ENCODE measurements at regions not wholly inside any gene's neighbourhood (a gene's known extent, or its start where the extent isn't known, plus 50 kb on each side); places are given as distances from the start of the nearest gene placed in this dataset.

DNA sequence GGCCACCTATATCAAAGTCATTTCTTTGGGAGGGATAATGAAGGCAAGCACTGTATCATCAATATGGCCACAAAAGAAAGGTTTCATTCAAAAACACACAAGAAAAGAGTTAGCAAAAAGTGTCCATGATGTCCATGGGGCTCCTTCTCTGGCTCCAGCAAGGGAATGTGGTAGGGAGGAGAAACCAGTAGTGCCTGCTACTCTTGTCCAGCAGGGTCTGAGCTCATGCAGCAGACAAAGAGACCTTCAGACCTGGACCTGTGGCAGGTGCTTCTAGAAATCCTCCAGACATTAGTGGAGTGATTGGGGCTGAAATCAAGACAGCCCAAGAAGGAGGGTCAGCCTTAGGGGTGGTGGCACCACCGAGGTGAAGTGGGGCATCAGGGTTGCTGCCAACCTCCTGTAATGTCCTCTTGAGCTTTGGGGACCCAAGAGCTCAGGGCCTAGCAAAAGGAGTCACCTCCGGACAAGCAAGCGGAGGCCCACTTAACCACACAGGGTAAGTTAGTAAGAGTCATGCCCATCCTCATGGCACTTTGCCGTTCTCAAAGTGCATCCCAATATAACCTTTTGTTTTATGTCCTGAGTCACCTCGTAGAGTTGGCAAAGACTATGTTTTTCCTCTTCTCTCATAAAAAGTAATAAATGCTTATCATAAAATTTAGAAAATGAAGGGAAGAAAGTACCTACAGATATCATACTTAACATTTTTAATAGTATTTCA, 112.6 kb upstream of the YPEL5 start:
- no peak for TF ChIP-seq POLR2AphosphoS5 (IDR thresholded peaks at IDR 0.05; ENCODE audit: insufficient read depth in 1 of 2, low read depth in 1 of 2)
- TF ChIP-seq, protein P1, sequence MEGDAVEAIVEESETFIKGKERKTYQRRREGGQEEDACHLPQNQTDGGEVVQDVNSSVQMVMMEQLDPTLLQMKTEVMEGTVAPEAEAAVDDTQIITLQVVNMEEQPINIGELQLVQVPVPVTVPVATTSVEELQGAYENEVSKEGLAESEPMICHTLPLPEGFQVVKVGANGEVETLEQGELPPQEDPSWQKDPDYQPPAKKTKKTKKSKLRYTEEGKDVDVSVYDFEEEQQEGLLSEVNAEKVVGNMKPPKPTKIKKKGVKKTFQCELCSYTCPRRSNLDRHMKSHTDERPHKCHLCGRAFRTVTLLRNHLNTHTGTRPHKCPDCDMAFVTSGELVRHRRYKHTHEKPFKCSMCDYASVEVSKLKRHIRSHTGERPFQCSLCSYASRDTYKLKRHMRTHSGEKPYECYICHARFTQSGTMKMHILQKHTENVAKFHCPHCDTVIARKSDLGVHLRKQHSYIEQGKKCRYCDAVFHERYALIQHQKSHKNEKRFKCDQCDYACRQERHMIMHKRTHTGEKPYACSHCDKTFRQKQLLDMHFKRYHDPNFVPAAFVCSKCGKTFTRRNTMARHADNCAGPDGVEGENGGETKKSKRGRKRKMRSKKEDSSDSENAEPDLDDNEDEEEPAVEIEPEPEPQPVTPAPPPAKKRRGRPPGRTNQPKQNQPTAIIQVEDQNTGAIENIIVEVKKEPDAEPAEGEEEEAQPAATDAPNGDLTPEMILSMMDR (IDR thresholded peaks at IDR 0.05), result no peak
